ENCODE measurements at regions not wholly inside any gene's neighbourhood (a gene's known extent, or its start where the extent isn't known, plus 50 kb on each side); places are given as distances from the start of the nearest gene placed in this dataset.

DNA sequence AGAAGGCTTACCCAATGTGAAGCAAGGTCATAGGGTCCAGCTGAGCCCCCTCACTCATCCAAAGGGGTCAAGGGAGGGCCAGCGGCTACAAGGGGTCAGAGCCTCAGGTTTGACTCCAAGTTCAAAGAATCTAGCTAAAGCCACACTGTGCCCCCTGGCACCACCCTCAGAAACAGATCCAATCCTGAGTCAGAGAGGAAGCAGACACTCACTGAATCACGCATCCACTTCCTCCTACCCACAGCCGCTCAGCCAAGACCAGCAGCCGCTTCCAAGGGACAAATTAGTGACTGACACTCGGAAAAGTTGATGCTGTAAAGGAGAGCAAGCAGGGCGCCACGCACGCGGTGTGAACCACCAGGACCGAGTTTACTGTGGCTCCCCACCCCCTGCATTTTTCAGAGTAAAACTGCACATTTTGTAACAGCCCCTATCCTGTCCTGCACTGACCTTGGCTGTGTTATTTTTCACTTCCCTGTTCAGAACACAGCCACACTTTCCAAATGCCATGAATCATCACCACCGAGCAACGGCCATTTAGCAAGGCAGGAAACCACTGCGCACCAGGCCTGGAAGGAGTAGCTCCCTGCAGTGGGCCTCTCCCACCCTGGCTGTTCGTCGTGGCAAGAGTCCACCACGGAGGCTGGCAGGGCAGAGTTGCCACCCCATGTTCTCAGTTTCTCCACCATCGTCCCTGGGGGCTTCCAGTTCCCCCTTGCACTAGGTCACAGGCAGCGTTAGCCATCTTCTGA is 147.8 kb downstream of the TOMM20 start (continued):
- TF ChIP-seq, protein P1, sequence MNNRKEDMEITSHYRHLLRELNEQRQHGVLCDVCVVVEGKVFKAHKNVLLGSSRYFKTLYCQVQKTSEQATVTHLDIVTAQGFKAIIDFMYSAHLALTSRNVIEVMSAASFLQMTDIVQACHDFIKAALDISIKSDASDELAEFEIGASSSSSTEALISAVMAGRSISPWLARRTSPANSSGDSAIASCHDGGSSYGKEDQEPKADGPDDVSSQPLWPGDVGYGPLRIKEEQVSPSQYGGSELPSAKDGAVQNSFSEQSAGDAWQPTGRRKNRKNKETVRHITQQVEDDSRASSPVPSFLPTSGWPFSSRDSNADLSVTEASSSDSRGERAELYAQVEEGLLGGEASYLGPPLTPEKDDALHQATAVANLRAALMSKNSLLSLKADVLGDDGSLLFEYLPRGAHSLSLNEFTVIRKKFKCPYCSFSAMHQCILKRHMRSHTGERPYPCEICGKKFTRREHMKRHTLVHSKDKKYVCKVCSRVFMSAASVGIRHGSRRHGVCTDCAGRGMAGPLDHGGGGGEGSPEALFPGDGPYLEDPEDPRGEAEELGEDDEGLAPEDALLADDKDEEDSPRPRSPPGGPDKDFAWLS (CRISPR knock-in tag; IDR thresholded peaks at IDR 0.05; ENCODE audit: borderline replicate concordance), result no peak
- TF ChIP-seq, protein P2, sequence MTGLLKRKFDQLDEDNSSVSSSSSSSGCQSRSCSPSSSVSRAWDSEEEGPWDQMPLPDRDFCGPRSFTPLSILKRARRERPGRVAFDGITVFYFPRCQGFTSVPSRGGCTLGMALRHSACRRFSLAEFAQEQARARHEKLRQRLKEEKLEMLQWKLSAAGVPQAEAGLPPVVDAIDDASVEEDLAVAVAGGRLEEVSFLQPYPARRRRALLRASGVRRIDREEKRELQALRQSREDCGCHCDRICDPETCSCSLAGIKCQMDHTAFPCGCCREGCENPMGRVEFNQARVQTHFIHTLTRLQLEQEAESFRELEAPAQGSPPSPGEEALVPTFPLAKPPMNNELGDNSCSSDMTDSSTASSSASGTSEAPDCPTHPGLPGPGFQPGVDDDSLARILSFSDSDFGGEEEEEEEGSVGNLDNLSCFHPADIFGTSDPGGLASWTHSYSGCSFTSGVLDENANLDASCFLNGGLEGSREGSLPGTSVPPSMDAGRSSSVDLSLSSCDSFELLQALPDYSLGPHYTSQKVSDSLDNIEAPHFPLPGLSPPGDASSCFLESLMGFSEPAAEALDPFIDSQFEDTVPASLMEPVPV (CRISPR knock-in tag; IDR thresholded peaks at IDR 0.05), result peak; percentile 79; the same call in 1 of the 2 replicates
- TF ChIP-seq ZNF234 (CRISPR knock-in tag; conservative IDR thresholded peaks at IDR 0.05) (no peak), TRIM24 (CRISPR knock-in tag; IDR thresholded peaks at IDR 0.05) (0 out of 2 replicates have a peak, but pooled peaks have one; percentile 63), TOPORS (CRISPR knock-in tag; IDR thresholded peaks at IDR 0.05) (0 out of 2 replicates have a peak, but pooled peaks have one; percentile 62), ZNF569 (CRISPR knock-in tag; IDR thresholded peaks at IDR 0.05; ENCODE audit: borderline replicate concordance) (no peak), JDP2 (CRISPR knock-in tag; IDR thresholded peaks at IDR 0.05; ENCODE audit: borderline replicate concordance) (no peak), NPAS2 (CRISPR knock-in tag; IDR thresholded peaks at IDR 0.05; ENCODE audit: borderline replicate concordance) (no peak), MED8 (CRISPR knock-in tag; IDR thresholded peaks at IDR 0.05; ENCODE audit: insufficient replicate concordance) (peak; percentile 66), ZNF547 (CRISPR knock-in tag; IDR thresholded peaks at IDR 0.05) (peak; percentile 26; the same call in 1 of the 2 replicates), ZMAT3 (CRISPR knock-in tag; conservative IDR thresholded peaks at IDR 0.05) (no peak), EED (CRISPR knock-in tag; IDR thresholded peaks at IDR 0.05) (no peak), U2AF2 (IDR thresholded peaks at IDR 0.05; ENCODE audit: low read depth, low read length) (no peak)
- TF ChIP-seq, protein P3, sequence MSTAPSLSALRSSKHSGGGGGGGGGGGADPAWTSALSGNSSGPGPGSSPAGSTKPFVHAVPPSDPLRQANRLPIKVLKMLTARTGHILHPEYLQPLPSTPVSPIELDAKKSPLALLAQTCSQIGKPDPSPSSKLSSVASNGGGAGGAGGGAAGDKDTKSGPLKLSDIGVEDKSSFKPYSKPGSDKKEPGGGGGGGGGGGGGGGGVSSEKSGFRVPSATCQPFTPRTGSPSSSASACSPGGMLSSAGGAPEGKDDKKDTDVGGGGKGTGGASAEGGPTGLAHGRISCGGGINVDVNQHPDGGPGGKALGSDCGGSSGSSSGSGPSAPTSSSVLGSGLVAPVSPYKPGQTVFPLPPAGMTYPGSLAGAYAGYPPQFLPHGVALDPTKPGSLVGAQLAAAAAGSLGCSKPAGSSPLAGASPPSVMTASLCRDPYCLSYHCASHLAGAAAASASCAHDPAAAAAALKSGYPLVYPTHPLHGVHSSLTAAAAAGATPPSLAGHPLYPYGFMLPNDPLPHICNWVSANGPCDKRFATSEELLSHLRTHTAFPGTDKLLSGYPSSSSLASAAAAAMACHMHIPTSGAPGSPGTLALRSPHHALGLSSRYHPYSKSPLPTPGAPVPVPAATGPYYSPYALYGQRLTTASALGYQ (CRISPR knock-in tag; IDR thresholded peaks at IDR 0.05), result no peak
- TF ChIP-seq, protein P4, sequence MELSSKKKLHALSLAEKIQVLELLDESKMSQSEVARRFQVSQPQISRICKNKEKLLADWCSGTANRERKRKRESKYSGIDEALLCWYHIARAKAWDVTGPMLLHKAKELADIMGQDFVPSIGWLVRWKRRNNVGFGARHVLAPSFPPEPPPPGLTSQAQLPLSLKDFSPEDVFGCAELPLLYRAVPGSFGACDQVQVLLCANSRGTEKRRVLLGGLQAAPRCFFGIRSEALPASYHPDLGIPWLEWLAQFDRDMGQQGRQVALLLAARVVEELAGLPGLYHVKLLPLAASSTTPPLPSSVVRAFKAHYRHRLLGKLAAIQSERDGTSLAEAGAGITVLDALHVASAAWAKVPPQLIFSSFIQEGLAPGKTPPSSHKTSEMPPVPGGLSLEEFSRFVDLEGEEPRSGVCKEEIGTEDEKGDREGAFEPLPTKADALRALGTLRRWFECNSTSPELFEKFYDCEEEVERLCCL (CRISPR knock-in tag; IDR thresholded peaks at IDR 0.05; ENCODE audit: borderline replicate concordance), result no peak
- TF ChIP-seq, protein P5, sequence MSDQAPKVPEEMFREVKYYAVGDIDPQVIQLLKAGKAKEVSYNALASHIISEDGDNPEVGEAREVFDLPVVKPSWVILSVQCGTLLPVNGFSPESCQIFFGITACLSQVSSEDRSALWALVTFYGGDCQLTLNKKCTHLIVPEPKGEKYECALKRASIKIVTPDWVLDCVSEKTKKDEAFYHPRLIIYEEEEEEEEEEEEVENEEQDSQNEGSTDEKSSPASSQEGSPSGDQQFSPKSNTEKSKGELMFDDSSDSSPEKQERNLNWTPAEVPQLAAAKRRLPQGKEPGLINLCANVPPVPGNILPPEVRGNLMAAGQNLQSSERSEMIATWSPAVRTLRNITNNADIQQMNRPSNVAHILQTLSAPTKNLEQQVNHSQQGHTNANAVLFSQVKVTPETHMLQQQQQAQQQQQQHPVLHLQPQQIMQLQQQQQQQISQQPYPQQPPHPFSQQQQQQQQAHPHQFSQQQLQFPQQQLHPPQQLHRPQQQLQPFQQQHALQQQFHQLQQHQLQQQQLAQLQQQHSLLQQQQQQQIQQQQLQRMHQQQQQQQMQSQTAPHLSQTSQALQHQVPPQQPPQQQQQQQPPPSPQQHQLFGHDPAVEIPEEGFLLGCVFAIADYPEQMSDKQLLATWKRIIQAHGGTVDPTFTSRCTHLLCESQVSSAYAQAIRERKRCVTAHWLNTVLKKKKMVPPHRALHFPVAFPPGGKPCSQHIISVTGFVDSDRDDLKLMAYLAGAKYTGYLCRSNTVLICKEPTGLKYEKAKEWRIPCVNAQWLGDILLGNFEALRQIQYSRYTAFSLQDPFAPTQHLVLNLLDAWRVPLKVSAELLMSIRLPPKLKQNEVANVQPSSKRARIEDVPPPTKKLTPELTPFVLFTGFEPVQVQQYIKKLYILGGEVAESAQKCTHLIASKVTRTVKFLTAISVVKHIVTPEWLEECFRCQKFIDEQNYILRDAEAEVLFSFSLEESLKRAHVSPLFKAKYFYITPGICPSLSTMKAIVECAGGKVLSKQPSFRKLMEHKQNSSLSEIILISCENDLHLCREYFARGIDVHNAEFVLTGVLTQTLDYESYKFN (CRISPR knock-in tag; conservative IDR thresholded peaks at IDR 0.05), result peak; percentile 21; the same call in 1 of the 2 replicates
- TF ChIP-seq, protein P6, sequence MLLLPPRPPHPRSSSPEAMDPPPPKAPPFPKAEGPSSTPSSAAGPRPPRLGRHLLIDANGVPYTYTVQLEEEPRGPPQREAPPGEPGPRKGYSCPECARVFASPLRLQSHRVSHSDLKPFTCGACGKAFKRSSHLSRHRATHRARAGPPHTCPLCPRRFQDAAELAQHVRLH (CRISPR knock-in tag; IDR thresholded peaks at IDR 0.05; ENCODE audit: borderline replicate concordance, low read depth), result 0 out of 2 replicates have a peak, but pooled peaks have one; percentile 41
